Endothelial cell of umbilical vein (primary cell): ENCODE measurements at regions not wholly inside any gene's neighbourhood (a gene's known extent, or its start where the extent isn't known, plus 50 kb on each side); places are given as distances from the start of the nearest gene placed in this dataset.

Experiments
- JUN ChIP-seq: IDR thresholded peaks from 2 replicates; pipeline ENCODE4 v1.6.1; 2011; ENCODE audit warnings: borderline replicate concordance, low read depth; ENCODE audit not compliant: insufficient read length, insufficient read depth
- MYC ChIP-seq: IDR thresholded peaks from one replicate; pipeline ENCODE4 v1.6.1; 2011; ENCODE audit warnings: mild to moderate bottlenecking, low read depth, low read length
- POLR2A ChIP-seq: IDR thresholded peaks from 2 replicates; pipeline ENCODE4 v1.6.1; 2012; ENCODE audit warnings: low read depth, mild to moderate bottlenecking, control low read depth, low read length
- POLR2AphosphoS5 ChIP-seq: IDR thresholded peaks from 2 replicates; pipeline ENCODE4 v1.6.1; 2012; ENCODE audit warnings: low read depth, mild to moderate bottlenecking, control low read depth, low read length, moderate library complexity; ENCODE audit not compliant: insufficient read depth
- TF ChIP-seq, protein P1 (sequence below), 2 donors: IDR thresholded peaks; 1 replicate in 1 of 2; 2 replicates in 1 of 2; pipeline ENCODE4 v1.5.1; 2011; ENCODE audit warnings: low read length in 2 of 2, mild to moderate bottlenecking in 2 of 2, moderate library complexity in 2 of 2, control low read depth in 1 of 2, inconsistent platforms in 1 of 2, low read depth in 1 of 2; ENCODE audit not compliant: insufficient read depth in 1 of 2; ENCODE audit errors: extremely low read depth in 1 of 2

DNA sequence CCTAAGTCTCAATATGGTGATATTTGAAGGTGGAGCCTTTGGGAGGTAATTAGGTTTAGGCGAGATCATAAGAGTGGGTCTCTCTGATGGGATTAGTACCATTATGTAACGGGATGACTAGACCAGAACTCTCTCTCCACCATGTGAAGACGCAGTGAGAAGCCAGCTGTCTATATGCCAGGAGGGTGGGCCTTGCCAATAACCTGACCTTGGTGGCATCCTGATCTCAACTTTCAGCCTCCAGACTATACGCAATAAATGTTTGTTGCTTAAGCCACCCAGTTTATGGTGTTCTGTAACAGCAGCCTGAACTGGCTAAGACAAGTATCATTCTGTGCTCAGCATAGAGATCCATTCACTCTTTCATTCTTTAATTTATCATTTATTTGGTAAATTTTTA lies 167.2 kb upstream of the CDH11 start:
- TF ChIP-seq, protein P1, sequence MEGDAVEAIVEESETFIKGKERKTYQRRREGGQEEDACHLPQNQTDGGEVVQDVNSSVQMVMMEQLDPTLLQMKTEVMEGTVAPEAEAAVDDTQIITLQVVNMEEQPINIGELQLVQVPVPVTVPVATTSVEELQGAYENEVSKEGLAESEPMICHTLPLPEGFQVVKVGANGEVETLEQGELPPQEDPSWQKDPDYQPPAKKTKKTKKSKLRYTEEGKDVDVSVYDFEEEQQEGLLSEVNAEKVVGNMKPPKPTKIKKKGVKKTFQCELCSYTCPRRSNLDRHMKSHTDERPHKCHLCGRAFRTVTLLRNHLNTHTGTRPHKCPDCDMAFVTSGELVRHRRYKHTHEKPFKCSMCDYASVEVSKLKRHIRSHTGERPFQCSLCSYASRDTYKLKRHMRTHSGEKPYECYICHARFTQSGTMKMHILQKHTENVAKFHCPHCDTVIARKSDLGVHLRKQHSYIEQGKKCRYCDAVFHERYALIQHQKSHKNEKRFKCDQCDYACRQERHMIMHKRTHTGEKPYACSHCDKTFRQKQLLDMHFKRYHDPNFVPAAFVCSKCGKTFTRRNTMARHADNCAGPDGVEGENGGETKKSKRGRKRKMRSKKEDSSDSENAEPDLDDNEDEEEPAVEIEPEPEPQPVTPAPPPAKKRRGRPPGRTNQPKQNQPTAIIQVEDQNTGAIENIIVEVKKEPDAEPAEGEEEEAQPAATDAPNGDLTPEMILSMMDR (IDR thresholded peaks at IDR 0.05; ENCODE audit: extremely low read depth in 1 of 2, insufficient read depth in 1 of 2, low read depth in 1 of 2, low read length in 2 of 2), result no peak
- TF ChIP-seq POLR2A (no peak), MYC (no peak), JUN (no peak), POLR2AphosphoS5 (no peak)
